ENCODE measurements at regions not wholly inside any gene's neighbourhood (a gene's known extent, or its start where the extent isn't known, plus 50 kb on each side); places are given as distances from the start of the nearest gene placed in this dataset.

GRCh38 chr4:153034681-153035080, 98.6 kb downstream of the FHDC1 start:
- no peak for DNase-seq (ENCODE audit: low read depth)

- no peak for DNase-seq (ENCODE audit: low read depth)
Measured at GRCh38 chr4:153036931-153037482, 100.9 kb downstream of the FHDC1 start.

DNA sequence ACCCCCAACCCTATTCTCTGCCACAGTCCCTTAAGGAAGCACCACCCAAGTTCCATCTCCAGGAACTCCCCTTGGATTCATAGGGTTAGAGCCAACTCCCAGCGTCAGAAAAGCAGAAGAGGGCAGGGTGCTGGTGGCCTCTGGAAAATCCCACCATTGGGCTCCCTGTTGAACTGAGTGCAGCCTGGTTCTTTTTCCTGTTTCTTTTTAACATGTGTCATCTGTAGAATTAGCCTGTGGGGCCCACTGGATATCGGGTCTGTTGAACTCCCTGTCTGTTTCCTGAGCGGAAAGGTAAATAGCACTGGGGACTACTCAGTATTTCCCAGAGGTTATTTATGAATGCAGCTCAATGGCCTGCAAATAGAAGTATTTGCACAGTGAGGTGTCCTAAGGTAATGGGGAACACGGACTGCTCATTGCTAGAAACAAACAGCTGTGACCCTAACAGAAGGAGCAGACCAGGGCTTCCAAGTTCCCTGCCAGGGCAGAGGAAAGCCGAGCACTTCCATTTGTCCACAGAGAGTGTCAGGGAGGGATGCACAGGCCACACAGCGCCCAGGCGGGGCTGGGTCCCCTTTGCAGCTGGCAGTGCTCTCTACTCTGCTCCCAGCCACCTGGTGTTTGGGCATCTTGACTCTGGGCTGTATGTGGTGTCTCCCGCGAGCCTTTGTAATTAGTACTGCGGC, 102.6 kb downstream of the FHDC1 start:
- no peak for DNase-seq (ENCODE audit: low read depth)

- no peak for DNase-seq (ENCODE audit: low read depth)
Measured at GRCh38 chr4:153039542-153040185, 103.5 kb downstream of the FHDC1 start.

DNA sequence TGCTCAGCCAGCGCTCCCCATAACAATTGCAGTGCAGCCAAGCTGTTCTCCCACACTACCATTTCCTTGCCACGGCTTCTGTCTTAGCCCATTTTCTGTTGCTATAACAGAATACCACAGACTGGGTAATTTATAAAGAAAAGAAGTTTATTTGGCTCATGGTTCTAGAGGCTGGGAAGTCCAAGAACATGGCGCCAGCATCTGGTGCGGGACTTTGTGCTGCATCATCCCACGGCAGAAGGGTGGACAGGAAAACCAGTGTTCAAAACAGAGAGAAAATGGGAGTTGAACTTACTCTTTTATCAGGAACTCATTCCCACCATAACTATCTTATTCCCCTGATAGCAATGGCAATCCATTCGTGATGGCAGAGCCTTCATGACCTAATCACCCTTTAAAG, 104.6 kb downstream of the FHDC1 start:
- no peak for DNase-seq (ENCODE audit: low read depth)

- no peak for DNase-seq (ENCODE audit: low read depth)
Measured at GRCh38 chr4:153044036-153044435, 107.9 kb downstream of the FHDC1 start.

DNA sequence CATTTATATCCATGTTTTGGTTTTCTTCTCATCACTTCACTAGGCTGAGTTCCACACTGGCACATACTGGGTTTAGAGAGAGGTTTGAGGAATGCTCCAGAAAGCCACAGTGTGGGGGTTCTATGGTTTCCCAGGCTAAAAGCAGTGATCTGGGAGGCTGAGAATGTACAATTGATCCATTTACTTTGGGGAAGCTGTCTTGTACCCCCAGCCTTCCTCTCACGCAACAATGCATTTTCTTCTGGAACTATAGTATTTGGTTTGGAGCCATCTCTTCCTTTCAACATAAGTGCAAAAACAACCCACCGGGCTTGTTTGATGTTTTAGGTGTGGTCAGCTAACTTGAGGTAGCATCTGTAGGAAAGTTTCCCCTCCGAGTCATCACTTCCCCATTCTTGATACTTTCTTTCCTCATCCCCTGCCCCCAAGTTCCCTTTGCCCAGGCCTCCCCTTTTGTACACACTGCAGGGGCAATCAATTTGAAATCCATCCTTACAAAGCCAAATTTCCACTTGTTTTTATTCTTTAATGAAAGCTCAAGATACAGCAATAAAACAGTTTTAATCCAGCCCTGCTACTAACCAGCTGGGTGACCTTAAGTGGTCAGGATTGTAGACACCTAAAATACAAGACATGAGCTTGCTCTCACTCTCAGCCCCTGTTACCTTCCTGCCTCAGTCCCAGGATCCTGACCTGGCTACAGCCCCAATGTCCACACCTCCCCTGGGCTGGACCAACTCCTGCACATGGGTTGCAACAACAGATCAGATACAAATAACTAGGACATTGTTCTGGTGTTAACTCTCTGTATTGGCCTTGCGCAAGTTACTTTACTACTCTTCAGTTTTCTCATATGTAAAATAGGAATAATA, 109.2 kb downstream of the FHDC1 start:
- DNase-seq (ENCODE audit: low read depth), result no peak

DNA sequence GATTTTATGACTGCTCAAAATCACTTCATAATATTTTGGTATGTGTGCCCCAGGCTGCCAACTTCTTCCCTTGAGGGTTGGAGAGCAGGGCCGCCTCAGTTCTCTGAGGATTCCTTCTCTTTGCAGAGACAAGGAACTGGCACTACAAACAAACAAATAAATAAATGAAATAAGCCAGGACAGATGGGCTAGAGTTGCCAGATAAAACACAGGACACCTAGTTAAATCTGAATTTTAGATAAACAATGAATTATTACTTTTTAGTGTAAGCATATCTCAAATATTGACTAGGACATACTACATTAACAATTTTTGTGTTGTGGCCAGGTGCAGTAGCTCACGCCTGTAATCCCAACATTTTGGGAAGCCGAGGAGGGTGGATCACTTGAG, 122.5 kb downstream of the FHDC1 start:
- no peak for DNase-seq (ENCODE audit: low read depth)

DNA sequence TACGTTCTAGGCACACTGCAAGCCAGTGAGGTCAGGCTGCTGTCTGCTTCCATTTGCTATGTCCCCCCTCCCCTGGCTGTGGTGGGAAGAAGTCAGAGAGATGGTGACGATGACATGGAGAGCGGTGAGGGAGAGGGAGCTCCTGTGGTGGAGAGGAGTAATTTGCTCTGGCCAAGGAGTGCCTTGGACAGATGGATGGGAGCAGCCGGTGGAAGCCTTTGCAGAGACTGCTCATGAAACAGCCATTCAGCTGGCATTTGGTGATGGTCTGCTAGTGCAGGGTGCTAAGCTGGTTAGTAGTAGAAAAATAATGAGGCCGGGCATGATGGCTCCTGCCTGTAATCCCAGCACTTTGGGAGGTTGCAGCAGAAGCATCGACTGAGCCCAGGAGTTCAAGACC, 124.1 kb downstream of the FHDC1 start:
- DNase-seq (ENCODE audit: low read depth), result no peak

GRCh38 chr4:153061971-153062370, 125.8 kb downstream of the FHDC1 start:
- DNase-seq (ENCODE audit: low read depth), result no peak

DNA sequence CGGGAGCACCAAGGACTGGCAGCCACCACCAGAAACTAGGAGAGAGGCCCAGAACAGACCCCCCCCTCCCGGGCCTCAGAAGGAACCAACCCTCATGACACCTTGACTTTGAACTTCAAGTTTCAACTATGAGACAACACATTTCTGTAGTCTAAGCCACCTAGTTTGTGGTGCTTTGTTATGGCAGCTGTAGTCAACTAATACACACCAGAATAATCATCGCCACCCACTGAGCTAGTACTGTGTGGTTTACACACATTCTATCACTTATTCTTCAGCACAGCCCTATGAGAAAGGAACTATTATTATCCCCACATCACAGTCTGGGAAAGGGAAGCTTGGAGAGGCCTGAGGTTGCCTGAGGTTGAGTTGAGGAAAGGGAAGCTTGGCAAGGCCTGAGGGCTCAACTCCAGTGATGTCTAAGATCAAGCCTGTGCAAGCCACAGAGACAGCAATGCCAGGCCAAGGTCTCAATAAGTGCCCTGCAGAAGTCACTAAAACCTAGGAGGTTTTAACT, 126.6 kb downstream of the FHDC1 start:
- DNase-seq (ENCODE audit: low read depth), result no peak

- no peak for DNase-seq (ENCODE audit: low read depth)
Measured at GRCh38 chr4:153063490-153063889, 127.4 kb downstream of the FHDC1 start.

DNA sequence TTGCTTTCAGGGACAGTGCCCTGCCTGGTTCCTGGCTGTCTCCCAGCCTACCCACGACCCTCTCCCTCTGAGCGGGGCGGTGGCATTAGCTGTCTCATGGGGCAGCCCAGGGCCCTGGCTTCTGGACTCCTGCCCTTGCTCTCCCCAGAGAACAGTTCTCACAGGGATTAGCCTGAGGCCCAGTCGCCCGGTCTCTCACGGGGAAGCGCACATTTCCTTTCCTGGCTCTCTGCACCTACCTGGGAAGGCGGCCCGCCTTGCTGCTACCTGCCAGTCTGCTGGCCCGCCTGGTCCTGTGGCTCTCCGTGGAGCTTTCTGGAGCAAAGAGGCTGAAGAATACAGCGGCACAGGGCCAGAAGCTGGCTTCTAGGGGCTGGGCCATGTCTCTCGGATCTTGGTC, 128.4 kb downstream of the FHDC1 start:
- no peak for DNase-seq (ENCODE audit: low read depth)

DNA sequence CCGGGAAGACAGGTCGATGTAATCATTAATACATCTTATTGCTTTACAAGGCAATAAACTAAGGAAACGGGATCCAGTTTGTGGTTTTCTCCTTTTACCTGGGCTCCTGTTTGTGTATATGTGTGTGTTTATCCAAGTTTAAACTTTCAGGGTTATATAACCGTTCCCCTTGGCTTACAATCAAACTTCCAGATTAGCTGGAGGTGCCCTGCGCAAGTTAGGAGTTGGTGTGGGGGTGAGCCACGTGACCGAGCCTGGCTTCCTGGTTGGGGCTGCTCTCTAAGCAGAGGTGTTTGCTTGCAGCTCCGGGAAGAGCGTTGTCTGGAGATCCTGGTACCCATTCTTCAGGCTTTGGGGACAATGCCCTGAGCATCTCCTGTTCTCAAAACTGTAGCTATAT, 129.2 kb downstream of the FHDC1 start:
- DNase-seq (ENCODE audit: low read depth), result no peak

DNA sequence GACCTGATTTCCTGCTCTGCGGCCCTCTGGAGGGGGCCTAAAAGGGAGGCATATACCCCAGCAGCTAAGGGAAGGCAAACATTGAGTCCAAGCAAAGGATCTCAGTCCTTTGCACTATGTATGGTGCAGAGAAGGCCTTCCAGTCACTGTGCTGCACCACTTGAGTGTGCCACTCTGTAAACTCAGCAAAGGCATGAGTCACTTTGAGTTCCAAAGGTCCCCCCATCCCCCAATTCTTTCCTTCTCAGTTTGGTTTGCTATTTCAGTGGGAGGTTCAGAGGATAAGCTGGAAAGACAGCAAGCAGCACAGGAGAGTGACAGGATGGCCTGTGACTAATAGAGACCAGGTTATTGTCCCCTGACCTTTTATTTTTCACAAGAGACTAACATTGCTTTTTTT, 131.3 kb downstream of the FHDC1 start:
- DNase-seq (ENCODE audit: low read depth), result no peak

DNA sequence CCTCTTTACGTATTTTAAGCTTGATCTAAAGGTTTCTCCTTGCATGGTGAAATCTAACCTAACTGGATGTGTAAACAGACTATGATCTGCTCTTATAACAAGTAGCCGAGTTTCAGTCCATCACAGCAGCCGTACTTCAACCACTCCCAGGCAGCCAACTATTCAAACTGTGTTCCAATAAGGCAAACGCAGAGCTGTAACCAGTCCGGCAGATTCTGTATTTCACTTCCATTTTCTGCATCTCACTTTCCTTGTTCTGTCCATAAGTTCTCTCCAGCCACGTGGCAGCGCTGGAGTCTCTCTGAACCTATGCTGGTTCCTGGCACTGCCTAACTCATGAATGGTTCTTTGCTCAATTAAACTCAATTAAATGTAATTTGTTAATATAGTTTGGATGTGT, 132.6 kb downstream of the FHDC1 start:
- no peak for DNase-seq (ENCODE audit: low read depth)

DNA sequence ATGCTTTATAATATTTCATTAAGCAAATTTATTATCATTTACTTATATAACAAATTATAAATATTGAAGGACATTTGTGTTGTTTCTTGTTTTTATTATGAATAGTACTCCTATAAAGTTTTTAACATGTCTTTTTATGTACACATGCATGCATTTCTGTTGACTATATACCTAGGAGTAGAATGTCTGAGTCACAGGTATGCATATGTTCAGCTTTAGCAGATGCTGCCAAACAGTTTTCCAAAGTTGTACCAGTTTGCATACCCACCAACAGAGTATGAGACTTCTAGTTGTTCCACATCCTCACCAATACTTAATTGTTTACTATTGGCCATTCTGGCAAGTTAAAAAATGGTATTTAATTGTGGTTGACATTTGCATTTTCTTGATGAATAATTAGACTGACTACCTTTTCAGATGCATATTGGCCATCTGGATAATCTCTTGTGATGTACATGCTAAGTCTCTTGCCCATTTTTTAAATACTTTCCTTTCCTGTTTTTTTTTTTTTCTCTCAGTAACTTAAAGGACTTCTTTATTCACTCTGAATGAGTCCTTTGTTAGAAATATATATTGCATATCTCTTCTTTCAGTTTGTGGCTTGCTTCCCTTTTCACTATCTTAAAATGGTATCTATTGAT, 132.2 kb upstream of the TRIM2 start:
- DNase-seq (ENCODE audit: low read depth), result no peak

DNA sequence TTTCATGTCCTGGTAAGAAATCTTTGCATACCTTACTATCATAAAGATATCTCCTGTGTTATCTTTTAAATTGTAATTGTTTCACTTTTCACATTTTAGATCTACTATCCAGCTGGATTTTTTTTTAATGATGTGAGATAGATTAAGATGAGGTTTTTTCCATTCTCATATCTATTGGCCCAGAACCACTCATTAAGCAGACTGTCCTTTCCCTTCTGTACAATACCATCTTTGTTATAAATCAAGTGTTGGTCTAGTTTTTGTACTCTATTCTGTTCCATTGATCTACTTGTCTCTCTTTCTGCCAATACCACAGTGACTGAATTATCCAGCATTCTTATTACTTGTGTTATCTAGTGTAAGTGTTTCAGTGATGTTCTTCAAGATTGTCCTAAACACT, 131.6 kb upstream of the TRIM2 start:
- DNase-seq (ENCODE audit: low read depth), result no peak

GRCh38 chr4:153074486-153074885, 129.8 kb upstream of the TRIM2 start:
- DNase-seq (ENCODE audit: low read depth), result no peak

GRCh38 chr4:153074936-153075630, 129.2 kb upstream of the TRIM2 start:
- DNase-seq (ENCODE audit: low read depth), result no peak

DNA sequence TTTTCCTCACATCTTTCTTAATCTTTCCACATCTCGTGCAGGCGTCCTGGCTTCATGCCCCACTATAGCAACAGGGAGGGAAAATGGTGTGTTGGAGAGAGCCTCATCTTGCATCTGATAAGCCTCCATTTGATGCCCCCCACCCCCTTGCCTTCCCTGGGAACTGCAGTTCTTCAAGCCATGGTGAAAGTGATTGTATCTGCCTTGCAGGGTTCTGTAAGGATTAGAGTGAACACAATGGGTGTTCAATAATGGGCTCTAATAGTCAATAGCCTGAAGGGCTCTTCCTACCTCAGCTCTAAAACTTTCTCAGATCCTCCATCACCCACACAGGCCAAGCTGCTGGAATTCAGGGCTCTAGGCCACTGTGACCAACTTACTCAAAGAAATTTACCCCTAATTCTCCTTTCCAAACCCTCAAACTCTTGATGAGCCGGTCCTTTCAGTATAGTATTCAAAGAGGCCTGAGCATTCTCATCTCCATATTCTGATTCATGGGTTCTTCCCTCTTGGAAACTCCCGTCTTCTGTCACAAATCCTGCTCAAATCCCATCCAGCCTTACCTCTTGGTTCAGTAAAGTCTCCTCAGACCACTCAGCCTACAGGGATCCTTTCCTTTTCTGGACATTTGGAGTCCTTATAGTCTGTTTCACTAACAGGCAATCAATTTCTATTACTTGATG, 128.3 kb upstream of the TRIM2 start:
- no peak for DNase-seq (ENCODE audit: low read depth)

All from GM04504 (cell line).